Neural progenitor cell (in vitro differentiated cells): ENCODE measurements at regions not wholly inside any gene's neighbourhood (a gene's known extent, or its start where the extent isn't known, plus 50 kb on each side); places are given as distances from the start of the nearest gene placed in this dataset.

ENCODE experiments used
- DNase-seq: peaks from one replicate; pipeline ENCODE4 v3.0.0-alpha.2; 2016; ENCODE audit warnings: low spot score
- H2AFZ ChIP-seq: fragments of 200-600 bp; sonication (generic); replicated peaks from 2 replicates; pipeline ENCODE4 v1.6.1; 2016; ENCODE audit warnings: antibody characterized with exemption
- H3F3A ChIP-seq: fragments of 200-600 bp; sonication (generic); 2 replicates; pipeline ENCODE4 v1.6.1; 2016; ENCODE audit warnings: antibody characterized with exemption, low read depth
- H3K27ac ChIP-seq: fragments of 200-600 bp; sonication (generic); 2 replicates; pipeline ENCODE4 v1.5.1; 2016; ENCODE audit warnings: mild to moderate bottlenecking
- H3K27me3 ChIP-seq: fragments of 200-600 bp; sonication (generic); 2 replicates; pipeline ENCODE4 v1.6.1; 2016; ENCODE audit warnings: mild to moderate bottlenecking, moderate library complexity
- H3K36me3 ChIP-seq: fragments of 200-600 bp; sonication (generic); 2 replicates; pipeline ENCODE4 v1.5.1; 2016
- H3K4me1 ChIP-seq: fragments of 200-600 bp; sonication (generic); 2 replicates; pipeline ENCODE4 v1.6.1; 2016; ENCODE audit warnings: mixed run types
- H3K4me2 ChIP-seq: fragments of 200-600 bp; sonication (generic); 2 replicates; pipeline ENCODE4 v1.6.1; 2016
- H3K4me3 ChIP-seq: fragments of 200-600 bp; sonication (generic); 2 replicates; pipeline ENCODE4 v1.5.1; 2016
- H3K79me2 ChIP-seq: fragments of 200-600 bp; sonication (generic); 2 replicates; pipeline ENCODE4 v1.6.1; 2016; ENCODE audit warnings: low read depth
- H3K9ac ChIP-seq: fragments of 200-600 bp; sonication (generic); 2 replicates; pipeline ENCODE4 v1.6.1; 2016
- H3K9me3 ChIP-seq: fragments of 200-600 bp; sonication (generic); 2 replicates; pipeline ENCODE4 v1.5.1; 2016; ENCODE audit warnings: low read depth
- H4K20me1 ChIP-seq: fragments of 200-600 bp; sonication (generic); 2 replicates; pipeline ENCODE4 v1.6.1; 2016; ENCODE audit warnings: low read depth
- H3K27ac Mint-ChIP-seq: 3 replicates; pipeline ENCODE4 v1.8.0; 2021; ENCODE audit warnings: mixed read lengths
- H3K27me3 Mint-ChIP-seq: 2 replicates; pipeline ENCODE4 v1.8.0; 2022; ENCODE audit warnings: low read depth, mild to moderate bottlenecking, inconsistent platforms, moderate library complexity, mixed read lengths; ENCODE audit not compliant: insufficient read depth
- H3K36me3 Mint-ChIP-seq: 3 replicates; pipeline ENCODE4 v1.8.0; 2021; ENCODE audit warnings: mixed read lengths
- H3K4me1 Mint-ChIP-seq: 3 replicates; pipeline ENCODE4 v1.8.0; 2021; ENCODE audit warnings: mixed read lengths
- H3K4me3 Mint-ChIP-seq: 3 replicates; pipeline ENCODE4 v1.8.0; 2021; ENCODE audit warnings: mild to moderate bottlenecking, moderate library complexity, mixed read lengths
- H3K9me3 Mint-ChIP-seq: 3 replicates; pipeline ENCODE4 v1.8.0; 2020; ENCODE audit warnings: mixed read lengths
- CTCF ChIP-seq: fragments of 200-600 bp; sonication (generic); IDR thresholded peaks from 2 replicates; pipeline ENCODE4 v1.5.1; 2017; ENCODE audit warnings: antibody characterized with exemption, mild to moderate bottlenecking
- EZH2 ChIP-seq: fragments of 200-600 bp; sonication (generic); IDR thresholded peaks from 2 replicates; pipeline ENCODE4 v1.6.1; 2017; ENCODE audit warnings: antibody characterized with exemption, mild to moderate bottlenecking, moderate library complexity
- EZH2phosphoT487 ChIP-seq: fragments of 200-600 bp; sonication (generic); IDR thresholded peaks from 2 replicates; pipeline ENCODE4 v1.6.1; 2017; ENCODE audit warnings: antibody characterized with exemption

GRCh38 chr20:50271176-50271575 lies 80.5 kb downstream of the CEBPB start:
- no peaks in the 10 kb centered on the region for H3K9me3 ChIP-seq
- H3K4me3 ChIP-seq: no peak overlapping the region
- H3K27me3 ChIP-seq: no peaks in the 10 kb centered on the region
- peak overlapping the region; percentile 23 for H3K27ac Mint-ChIP-seq
- peaks cover 26% of the 10 kb centered on the region for H3K27me3 Mint-ChIP-seq
- no peaks in the 10 kb centered on the region for H3F3A ChIP-seq
- no peak overlapping the region for H3K9ac ChIP-seq
- no peak for TF ChIP-seq CTCF
- no peak for TF ChIP-seq EZH2
- H3K4me1 ChIP-seq: peaks cover 8% of the 10 kb centered on the region
- H3K27ac ChIP-seq: no peak overlapping the region
- no peaks in the 10 kb centered on the region for H4K20me1 ChIP-seq
- H3K4me1 Mint-ChIP-seq: peaks cover 17% of the 10 kb centered on the region
- no peak overlapping the region for H3K4me3 Mint-ChIP-seq
- no peaks in the 10 kb centered on the region for H3K36me3 Mint-ChIP-seq
- H3K4me2 ChIP-seq: no peak overlapping the region
- no peaks in the 10 kb centered on the region for H3K9me3 Mint-ChIP-seq
- H3K79me2 ChIP-seq: no peaks in the 10 kb centered on the region
- H3K36me3 ChIP-seq: no peaks in the 10 kb centered on the region
- no peak overlapping the region for H2AFZ ChIP-seq
- no peak for DNase-seq

DNA sequence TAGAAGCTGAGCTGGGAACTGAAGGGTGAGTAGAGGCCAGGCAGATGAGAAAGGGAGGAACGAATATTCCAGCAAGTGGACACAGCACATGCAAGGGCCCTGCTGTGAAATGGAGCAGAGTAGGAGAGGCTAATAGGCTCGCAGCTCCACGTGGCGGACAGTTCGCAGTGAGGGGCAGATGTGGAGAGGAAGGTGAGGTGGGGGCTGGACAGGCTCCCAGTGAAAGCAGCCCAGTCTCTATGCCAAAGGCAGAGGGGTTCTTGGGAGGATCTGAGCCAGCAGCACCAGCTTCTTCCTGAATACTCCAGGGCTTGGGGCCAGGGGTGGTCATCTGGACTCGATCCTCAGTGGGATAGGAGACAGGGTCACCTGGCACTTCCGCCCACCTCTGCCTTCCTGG lies 81.0 kb downstream of the CEBPB start:
- Histone ChIP-seq H3K27me3 (no peaks in the 10 kb centered on the region), H3K4me3 (no peak overlapping the region), H3K4me2 (no peak overlapping the region), H2AFZ (no peak overlapping the region), H3K36me3 (no peaks in the 10 kb centered on the region), H3K9ac (no peak overlapping the region), H3F3A (no peaks in the 10 kb centered on the region), H3K9me3 (no peaks in the 10 kb centered on the region), H3K4me1 (peaks cover 8% of the 10 kb centered on the region), H3K27ac (no peak overlapping the region), H3K79me2 (no peaks in the 10 kb centered on the region), H4K20me1 (no peaks in the 10 kb centered on the region)
- Mint-ChIP-seq H3K36me3 (no peaks in the 10 kb centered on the region), H3K4me1 (peaks cover 17% of the 10 kb centered on the region), H3K27me3 (peaks cover 26% of the 10 kb centered on the region), H3K9me3 (no peaks in the 10 kb centered on the region), H3K27ac (peak overlapping the region; percentile 23), H3K4me3 (no peak overlapping the region)
- TF ChIP-seq CTCF (no peak), EZH2phosphoT487 (no peak), EZH2 (no peak)
- no peak for DNase-seq

DNA sequence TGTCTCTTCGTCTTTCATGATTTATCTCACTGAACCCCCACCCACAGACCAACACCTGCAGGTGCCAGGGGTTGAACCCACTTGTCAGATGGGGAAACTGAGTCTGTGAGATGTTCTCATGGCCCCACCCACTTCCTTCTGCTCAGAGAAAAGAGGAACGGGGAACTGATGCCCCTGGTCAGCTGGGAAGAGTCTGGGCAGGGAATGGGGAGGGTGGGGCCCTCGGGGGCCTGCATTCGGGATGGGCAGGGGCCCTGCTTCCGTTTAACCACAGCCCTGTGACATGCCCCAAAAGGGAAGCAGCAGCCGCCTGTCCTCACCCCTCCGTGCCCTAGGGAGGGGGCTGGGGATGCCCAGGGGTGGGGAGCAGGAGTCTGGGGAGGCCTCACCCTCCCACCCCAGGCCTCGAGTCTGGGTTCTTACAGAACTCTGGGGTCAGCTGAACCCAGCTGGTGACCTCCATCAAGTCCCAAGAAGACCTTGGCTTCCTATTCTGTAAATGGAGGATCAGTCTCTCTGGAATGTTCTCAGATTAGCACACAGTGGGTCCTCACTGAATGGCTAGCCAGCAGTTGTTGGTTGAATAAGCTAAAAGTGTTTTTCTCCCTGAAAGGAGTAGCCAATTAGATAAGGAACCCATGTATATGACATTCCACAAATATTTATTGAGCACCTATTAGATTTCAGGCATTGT lies 81.5 kb downstream of the CEBPB start:
- no peaks in the 10 kb centered on the region for H3K36me3 Mint-ChIP-seq
- peaks cover 8% of the 10 kb centered on the region for H3K4me1 ChIP-seq
- H3K4me3 Mint-ChIP-seq: no peak overlapping the region
- no peaks in the 10 kb centered on the region for H3K36me3 ChIP-seq
- H3K4me1 Mint-ChIP-seq: peaks cover 14% of the 10 kb centered on the region
- no peaks in the 10 kb centered on the region for H3F3A ChIP-seq
- H3K9me3 ChIP-seq: no peaks in the 10 kb centered on the region
- no peaks in the 10 kb centered on the region for H4K20me1 ChIP-seq
- H3K79me2 ChIP-seq: no peaks in the 10 kb centered on the region
- H3K9me3 Mint-ChIP-seq: no peaks in the 10 kb centered on the region
- H3K27me3 Mint-ChIP-seq: peaks cover 26% of the 10 kb centered on the region
- no peak for DNase-seq
- no peak overlapping the region for H3K27ac ChIP-seq
- no peak overlapping the region for H2AFZ ChIP-seq
- H3K4me2 ChIP-seq: no peak overlapping the region
- TF ChIP-seq CTCF (no peak), EZH2 (no peak), EZH2phosphoT487 (no peak)
- no peak overlapping the region for H3K9ac ChIP-seq
- no peaks in the 10 kb centered on the region for H3K27me3 ChIP-seq
- H3K4me3 ChIP-seq: no peak overlapping the region
- H3K27ac Mint-ChIP-seq: no peak overlapping the region
